ENCODE measurements at regions not wholly inside any gene's neighbourhood (a gene's known extent, or its start where the extent isn't known, plus 50 kb on each side); places are given as distances from the start of the nearest gene placed in this dataset.
"Not testable (repeated sequence)": the region's sequence is repeated elsewhere in the genome, so short reads cannot be mapped to it uniquely, and the experiment has no call there.

DNA sequence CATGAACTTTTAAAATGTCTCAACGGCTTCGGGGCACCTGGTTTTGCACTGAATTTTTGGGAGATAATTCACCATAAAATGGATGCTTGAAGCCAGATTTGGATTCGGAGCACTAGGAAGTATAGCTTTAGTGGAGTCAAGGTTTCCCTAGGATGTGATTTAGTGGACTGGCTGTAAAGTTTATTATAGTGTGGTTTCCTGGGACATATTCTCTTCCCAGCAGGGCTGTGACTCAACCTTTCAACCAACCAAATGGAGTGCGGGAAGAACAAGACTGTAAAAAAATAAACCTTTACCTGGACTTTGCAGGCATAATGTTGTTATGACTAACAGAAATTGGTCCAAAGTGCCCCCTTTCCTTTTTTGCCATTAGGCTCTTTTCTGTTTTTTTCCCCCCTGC is 327.4 kb upstream of the MAN1A1 start:
- no peak for DNase-seq

DNA sequence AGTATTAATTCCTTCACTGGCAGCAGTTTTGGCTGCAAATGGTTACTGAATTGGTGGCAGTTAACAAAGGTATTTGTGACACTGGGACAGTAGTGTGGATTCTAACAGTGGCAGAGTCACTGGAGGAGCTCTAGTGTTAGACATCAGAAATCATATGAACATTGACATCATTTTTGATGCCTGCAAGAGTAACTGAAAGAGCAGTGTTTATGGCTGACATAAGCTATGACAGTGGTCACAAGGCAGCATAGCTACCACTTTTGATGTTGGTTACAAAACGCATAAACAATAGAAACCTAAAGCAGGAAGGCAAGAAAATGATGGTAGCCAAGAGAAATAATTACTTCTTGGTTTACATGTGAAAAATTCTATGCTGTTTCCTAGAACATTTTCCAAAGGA is 326.7 kb upstream of the MAN1A1 start:
- no peak for DNase-seq

DNA sequence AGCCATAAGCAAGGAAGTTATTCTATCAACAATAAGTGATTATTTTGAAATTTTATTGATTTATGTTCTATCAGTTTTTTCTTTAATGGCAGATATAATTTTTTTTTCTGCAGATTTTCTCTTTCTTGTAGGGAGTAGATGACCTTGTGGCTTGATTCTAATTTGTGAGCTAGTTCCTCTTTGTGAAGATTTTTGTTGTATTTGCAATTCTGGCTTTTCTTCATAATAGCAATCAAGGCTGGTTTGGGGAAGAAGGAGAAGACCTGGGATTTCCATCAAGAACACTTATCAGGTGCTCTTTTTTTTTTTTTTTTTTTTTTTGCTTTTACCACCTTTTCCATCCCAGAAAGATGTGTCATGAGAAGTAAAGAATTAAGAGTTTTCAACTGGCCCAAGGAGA is 324.2 kb upstream of the MAN1A1 start:
- DNase-seq = no peak

DNA sequence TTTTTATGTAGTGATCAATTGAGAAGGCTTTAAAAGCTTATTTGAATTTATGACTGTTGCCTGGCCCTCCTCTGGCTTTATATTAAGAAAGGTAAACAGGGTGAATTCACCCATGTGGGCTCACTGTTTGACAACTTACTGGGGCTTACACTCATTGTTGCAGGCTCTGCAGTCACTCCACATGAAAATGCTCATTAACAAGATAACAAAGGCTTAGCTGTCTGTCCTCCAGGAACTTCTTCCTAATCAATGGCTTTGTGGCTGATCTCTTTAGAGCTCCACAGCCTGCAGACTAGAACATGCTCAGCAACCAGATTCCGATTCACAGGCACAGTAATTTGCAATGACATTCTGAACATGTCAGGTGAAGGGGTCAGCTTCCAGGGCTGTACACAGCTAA is 323.2 kb upstream of the MAN1A1 start:
- DNase-seq = no peak

DNA sequence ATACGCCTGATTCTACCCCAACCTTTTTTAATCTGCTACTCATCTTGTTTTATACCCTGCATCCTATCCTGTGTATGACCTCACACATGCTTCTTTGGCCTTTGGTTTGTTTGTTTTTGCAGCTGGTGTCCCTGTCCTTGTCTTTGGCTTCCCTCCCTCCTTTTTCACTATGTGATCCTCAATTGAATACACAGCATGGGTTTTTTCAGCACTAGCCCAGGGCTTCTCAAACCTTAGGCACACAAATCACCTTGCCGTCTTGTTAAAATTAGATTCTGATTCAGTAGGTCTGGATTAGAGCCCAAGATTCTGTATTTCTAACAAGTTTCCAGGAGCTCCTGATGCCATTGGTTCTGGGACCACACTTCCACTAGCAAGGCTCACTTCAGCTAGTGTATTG is 321.5 kb upstream of the MAN1A1 start:
- DNase-seq = no peak

DNA sequence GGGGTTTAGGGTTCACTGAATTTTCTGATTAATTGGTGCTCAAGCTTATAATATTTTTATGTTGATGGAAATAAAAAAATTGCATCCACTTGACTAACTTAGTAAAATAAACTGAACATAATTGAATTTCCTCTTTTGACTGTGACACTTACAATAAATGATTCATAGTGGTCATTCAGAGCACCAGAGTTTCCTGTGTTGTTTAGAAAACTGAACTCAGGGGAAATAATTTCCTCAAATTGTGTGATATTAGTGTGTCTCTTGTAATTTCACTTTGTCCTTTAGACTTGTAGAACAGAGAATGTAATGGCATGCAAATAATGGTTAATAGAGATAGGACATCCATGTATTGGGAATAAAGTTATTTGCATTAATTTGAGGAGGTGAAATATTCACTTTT is 319.7 kb upstream of the MAN1A1 start:
- DNase-seq = no peak

DNA sequence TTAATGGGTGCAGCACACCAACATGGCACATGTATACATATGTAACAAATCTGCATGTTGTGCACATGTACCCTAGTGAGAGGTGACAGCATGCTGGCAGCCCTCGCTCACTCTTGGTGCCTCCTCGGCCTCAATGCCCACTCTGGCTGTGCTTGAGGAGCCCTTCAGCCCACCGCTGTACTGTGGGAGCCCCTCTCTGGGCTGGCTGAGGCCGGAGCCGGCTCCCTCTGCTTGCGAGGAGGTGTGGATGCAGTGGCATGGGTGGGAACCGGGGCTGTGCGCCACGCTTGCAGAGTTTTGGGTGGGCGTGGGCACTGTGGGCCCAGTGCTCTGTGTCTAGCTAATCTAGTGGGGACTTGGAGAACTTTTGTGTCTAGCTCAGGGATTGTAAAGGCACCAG is 315.9 kb upstream of the MAN1A1 start:
- not testable (repeated sequence) for DNase-seq

DNA sequence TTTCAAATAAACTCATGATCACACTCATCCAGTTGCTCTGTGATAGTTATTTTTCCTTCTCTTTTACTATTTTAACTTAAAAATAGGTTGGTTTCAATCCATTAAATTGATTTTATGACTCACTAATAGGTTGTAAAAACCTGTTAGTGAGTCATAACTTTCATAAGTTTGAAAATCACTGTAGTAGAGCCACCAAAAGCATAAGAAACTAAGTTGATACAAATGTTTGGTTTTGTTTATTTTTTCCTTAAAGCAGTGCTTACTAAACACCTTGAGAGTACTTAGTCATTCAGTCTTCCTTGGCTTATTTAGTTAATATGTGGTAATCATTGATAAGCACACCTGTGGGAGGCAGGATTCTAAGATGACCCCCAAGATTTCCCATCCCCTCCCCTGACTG is 312.1 kb upstream of the MAN1A1 start:
- DNase-seq = no peak

DNA sequence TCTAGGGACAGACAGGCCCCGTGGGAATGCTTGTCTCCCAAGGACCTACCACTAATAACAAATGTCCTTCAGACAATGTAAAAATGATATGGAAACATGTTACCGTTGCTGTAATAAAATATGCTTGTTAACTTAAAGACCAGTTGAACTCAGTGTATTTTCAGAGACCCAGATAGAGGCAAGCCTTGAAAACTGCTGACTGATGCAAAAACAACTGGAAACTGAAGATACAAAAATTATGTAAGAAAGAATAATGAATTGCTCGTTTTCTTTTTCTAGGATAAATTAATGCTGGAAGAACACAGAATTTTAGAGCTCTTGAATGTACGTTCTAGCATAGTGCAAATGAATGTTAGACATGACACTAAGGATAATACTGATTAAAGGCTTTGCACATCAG is 311.5 kb upstream of the MAN1A1 start:
- no peak for DNase-seq

DNA sequence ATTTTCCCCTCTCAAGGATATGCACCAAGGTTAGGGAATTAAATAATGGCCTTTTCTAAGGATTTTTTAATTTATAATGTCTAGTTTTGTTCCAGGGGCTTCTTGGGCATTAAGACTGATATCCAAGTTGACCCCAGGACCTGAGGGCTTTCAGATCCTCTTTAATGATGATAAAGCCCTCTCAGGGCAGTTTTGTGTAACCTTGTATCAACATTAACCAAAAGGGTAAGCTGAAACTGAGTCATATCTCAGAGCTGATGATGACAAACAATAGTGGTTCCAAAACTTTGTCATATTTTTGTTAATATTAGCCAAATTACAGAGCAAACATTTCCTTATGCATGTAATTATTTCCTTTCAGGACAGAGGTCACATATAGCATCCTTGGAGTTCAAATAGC is 309.4 kb upstream of the MAN1A1 start:
- DNase-seq = no peak

DNA sequence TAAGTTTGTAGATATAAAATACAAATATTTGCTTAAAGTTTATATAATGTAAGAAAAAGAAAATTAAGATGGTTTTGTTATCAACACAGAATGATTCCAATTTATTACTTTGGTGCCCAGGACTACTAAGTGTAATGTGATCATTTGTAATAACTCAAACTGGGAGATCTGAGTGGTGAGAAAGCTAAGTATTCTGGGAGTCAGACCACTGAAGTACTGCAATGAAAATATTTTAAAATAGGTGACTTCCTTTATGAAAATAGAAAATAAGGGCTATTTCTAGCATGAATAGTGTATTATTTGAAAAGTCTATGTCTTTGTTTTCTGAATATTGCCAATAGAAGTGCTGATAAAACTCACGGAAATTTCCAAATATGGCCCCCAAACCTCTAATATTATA is 305.6 kb upstream of the MAN1A1 start:
- no peak for DNase-seq

DNA sequence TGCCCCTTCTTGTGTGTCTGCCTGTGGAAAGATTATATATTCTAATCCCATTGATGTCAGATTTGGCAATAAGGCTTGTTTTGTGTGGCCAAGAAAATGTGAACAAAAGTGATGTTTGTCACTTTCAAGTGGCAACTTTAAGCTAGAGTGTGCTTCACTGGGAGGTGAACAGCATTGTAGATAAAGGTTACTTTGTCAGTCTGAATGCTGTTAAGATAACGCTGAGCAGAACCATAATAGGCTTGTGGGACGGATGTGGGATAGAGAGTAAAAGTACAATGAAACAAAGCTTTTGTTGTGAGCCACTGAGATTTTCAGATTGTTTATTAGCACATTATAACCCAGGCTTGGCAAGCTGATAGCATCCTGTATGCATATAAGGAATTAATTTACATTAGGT is 303.8 kb upstream of the MAN1A1 start:
- no peak for DNase-seq

DNA sequence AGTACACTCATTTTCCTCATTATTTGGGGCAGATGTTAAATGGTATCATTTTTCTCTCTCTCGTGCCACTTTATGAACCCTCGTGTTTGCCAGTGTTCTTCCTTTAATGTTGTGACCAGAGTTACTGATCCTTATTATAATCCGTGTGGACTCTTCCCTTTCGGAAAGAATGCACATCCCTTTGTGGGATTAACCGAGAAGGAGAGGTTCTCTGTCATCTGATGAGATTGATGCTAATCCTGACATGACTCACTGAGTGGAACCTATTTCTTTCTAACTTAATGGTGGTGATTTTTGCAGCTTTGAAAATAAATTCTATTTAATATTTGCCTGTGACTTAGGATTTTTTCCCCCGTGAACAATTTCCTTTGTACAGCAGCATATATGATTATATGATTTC is 300.0 kb upstream of the MAN1A1 start:
- no peak for DNase-seq

DNA sequence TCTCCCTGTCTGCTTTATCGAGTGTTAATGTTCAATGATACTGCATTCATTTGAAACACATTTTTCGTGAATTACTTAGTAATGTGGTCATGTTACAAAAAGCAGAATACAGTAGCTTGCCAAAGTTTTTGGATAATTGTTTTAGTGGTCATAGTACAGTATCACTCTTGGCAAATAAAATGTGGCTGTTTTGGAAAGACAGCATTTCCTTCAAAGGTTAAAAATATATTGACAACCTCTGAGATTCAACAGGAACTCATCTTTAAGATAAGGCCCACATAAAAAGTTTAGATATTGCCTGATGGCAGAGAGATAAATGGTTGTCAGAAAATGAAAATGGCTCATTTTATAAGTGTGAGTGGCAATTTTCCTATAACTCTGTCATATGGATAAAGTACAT is 297.7 kb upstream of the MAN1A1 start:
- no peak for DNase-seq

DNA sequence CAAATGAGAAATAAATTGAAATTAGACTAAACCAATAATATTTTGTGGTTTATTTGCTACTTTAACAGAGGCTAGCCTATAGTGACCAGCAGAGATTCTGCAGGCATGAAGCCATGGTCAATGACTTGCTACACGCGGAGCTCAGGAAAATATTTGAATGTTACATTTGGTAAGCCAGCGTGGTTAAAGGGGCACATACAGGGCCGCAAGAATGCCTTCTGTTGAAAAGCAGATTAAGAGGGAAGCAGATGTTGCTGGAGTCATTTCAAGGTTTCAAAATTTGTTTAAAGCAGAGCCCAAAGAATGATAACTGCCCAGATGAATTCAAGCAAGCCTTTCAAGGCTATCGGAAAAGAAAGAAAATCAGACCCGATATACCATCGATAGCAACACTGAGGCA is 294.3 kb upstream of the MAN1A1 start:
- DNase-seq = no peak

DNA sequence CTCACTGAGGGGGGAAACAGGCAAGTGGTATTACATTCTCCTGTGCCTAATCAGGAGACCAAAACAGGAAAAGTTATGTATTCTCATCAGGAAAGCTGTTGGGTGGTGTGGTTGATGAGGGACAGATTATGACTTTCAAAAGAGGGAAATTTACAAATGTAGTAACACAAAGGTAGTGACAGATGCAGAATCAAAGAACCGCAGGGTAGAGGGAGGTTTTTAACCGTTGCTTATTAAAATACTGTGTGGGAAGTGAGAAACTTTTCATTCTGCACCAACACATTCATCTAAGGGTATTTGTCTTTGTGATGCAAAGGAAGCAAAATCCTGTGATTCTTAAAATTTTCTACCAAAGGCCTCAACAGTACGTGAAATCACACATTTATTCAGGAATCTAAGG is 288.2 kb upstream of the MAN1A1 start:
- DNase-seq = no peak

DNA sequence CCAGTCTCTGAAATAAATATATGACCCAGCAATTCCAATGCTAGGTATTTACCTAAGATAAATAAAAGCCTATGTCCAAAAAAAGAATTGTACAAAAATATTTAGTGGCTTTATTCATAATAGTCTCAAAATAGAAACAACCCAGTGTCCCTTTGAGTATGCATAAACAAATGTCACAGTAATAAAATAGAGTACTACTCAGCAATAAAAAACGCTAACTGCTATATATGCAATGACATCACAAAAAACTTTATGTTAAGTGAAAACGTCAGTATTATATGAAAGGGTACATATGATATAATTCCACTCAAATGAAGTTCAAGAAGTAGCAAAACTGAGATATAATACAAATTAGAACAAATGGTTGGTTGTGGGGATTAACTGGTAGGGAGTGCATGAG is 286.5 kb upstream of the MAN1A1 start:
- no peak for DNase-seq

DNA sequence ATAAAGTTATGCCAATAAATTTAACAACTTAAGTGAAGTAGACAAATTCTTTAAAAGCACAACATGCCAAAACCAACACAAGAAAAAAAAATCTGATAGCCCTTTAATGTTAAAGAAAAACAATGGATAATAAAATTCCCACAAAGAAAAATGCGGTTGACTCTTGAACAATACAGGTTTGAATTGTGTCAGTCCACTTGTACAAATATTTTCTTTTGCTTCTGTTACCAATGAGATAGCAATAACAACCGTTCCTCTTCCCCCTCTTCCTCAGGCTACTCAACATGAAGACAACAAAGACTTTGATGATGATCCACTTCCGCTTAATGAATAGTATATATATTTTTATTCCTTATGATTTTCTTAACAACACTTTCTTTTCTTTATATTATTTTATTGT is 283.9 kb upstream of the MAN1A1 start:
- DNase-seq = no peak

DNA sequence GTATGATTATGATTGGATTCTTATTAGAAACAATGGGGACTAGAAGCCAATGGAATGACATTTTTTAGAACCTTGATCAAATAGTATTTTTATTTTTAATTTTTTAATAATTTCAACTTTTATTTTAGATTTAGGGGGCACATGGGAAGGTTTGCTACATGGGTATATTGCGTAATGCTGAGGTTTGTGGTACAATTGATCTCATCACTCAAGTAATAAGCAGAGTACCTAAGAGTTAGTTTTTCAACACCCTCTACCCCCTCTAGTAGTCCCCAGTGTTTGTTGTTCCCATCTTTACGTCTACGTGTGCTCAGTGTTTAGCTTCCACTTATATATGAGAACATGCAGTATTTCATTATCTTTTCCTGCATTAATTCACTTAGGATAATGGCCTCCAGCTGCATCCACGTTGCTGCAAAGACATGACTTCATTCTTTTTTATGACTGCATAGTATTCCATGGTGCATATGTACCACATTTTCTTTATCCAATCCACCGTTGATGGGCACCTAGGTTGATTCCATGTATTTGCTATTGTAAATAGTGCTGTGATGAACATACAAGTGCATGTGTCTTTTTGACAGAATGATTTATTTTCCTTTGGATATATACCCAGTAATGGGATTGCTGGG is 281.1 kb upstream of the MAN1A1 start:
- DNase-seq = no peak

DNA sequence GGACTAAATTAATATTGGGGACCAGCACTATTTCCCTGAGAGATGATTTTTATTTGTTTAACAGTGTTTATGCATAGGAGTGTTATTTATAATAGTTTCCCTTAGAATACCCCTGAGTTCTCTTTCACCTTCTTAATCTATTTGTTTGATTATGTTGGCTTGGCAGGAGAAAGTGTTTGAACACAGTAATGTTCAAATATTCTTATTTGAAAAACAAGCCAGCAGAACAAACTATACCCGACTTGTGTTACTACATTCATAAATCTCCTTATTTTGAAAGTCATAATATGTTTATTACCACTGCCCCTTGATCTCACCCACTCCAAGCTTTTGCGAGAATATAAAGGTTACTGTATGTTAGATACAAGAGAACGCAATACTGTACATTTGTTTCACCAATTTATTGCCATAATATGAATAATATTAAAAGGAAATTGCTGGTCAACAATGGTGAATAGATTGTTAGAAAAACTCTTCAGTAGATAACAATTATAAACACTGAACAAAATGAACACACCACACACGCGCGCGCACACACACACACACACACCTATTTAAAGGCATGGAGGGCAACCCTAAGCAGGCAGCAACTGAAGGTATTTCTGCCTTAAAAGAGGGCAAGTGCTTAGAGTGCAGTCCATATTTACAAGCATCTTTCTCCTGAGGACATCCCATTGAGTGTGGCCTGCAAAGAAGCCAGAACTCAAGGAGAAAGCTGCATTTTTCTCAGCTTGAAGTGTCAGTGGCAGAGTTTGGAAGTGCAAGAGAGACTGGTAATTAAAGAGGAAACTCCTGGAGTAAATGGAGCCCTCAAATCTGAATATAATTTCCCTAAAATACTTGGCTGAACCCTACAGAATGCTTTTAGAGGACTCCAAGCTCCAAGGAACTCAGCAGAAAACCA is 279.4 kb upstream of the MAN1A1 start:
- no peak for DNase-seq

DNA sequence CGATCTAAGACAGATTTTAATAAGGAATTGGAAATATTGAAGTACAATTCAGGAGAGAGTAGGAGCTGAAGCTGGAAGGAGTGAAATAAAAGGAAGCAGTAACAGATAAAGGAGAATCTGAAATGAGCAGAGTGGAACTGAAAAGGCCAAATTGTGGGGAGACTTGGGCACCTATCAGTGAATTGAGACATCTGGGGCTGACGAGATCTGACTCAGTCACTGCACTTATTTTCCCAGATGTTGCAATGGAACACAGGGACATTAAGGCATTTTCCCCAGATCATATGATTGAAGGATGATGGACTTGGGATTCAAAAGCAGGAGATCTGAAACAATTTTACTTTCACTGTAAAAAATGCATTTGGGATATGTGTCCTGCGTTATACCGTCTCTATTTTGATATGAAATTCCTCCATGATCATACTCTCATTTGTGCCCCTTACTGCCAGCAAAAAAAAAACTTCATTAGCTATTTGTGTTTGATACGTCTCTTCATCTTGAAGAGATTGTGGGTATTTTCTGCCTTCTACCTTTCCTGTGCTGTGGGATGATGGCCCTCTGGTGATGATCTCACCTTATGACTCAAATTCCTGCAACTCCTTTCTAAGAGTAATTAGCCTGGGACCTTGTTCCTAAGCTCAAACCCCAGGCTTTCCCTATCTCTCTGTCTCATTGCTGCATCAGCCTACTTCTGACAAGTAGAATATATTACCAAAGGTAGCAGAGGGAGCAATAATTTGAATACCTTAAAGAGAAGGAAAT is 278.5 kb upstream of the MAN1A1 start:
- no peak for DNase-seq

DNA sequence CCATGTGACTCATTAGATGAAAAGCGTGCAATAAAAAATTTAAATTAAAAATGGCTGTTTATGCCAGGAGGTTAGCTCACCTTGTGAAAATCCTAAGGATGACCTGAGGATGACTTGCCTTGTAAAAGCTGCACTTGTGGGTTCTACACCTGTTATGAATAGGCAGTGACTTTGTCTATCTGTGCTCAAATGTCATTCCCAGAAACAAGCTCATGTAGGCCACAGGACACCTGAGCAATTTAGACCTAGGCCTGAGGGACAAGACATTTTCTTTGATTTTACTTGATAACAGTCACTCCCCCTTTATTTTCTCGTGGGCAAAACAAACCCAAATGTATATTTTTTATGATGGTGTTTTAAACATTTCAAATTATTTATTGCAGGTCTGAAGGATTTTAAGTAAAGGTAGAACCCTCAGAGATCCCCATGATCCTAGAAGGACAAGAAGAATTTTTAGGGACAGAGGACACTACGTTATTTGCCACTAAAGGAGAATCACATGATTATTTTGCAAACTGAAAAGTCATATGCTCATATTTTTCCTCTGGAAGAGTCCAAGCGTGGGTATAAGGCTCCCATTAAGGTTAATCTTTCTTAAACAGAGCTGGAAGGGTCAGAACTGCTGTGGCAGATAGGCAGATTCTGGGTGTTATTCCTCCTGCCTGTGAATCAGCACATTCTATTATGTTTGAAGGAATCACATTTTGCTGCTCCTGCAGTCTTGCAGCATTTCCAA is 277.5 kb upstream of the MAN1A1 start:
- DNase-seq = no peak

DNA sequence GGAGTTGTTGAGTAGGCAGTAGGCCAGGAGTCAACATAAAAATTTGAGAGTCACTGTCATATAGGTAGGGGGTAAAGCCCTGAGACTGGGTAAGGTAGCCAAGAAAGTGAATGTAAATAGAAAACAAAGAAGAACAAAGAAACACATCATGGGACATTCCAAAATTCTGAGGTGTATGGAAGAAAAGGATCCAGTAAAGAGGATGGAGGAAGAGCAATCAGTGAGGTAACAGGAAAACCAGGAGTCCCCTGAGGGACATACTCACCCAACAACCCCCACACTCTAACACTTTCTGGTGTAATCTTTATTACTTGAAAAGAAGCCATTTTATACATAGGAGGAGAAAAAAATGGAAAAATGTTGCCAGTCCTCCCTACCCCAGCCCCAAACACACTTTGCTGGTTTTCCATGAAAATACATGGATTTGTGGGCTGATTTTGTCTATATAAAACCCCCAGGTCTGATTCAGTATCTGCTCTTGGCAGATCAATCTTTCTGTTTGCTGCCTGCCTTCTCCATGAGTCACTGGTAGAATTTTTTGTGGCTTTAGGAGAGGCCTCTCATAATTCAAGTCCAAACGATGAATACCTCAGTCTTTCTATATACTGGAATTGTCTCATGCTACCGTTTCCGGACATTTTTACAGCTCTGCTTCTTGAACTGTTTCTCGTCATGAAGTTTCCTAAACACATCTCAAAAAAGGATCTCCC is 271.4 kb upstream of the MAN1A1 start:
- DNase-seq = no peak

Data from CD4-positive, alpha-beta T cell treated with Interleukin-4 for 4 hours (primary cell).